GM21786 (cell line): ENCODE measurements at regions not wholly inside any gene's neighbourhood (a gene's known extent, or its start where the extent isn't known, plus 50 kb on each side); places are given as distances from the start of the nearest gene placed in this dataset.
"Not testable (repeated sequence)": the region's sequence is repeated elsewhere in the genome, so short reads cannot be mapped to it uniquely, and the experiment has no call there.

Source experiments
- ATAC-seq: cut with Tn5 transposase; IDR thresholded peaks from one replicate; pipeline ENCODE4 v1.9.1; 2021; ENCODE audit not compliant: unreplicated experiment

- no peak for ATAC-seq
Observed at GRCh38 chr3:106431721-106432120, 562.9 kb upstream of the CBLB start.

GRCh38 chr3:106435899-106436453 is 567.2 kb upstream of the CBLB start:
- ATAC-seq, result no peak

- ATAC-seq, result no peak
Observed at GRCh38 chr3:106438887-106439286, 570.1 kb upstream of the CBLB start.

- ATAC-seq, result no peak
Observed at GRCh38 chr3:106440672-106441071, 571.9 kb upstream of the CBLB start.

- ATAC-seq, result no peak
Observed at GRCh38 chr3:106446271-106446670, 577.5 kb upstream of the CBLB start.

- no peak for ATAC-seq
Observed at GRCh38 chr3:106447723-106448301, 579.0 kb upstream of the CBLB start.

GRCh38 chr3:106448372-106448966 is 579.7 kb upstream of the CBLB start:
- not testable (repeated sequence) for ATAC-seq

GRCh38 chr3:106452096-106452495 is 583.3 kb upstream of the CBLB start:
- ATAC-seq, result no peak

- ATAC-seq, result no peak
Observed at GRCh38 chr3:106454497-106454896, 585.7 kb upstream of the CBLB start.

GRCh38 chr3:106457281-106458180 is 588.7 kb upstream of the CBLB start:
- ATAC-seq, result peak; percentile 100

- no peak for ATAC-seq
Observed at GRCh38 chr3:106458952-106459351, 590.1 kb upstream of the CBLB start.

GRCh38 chr3:106466881-106467280 is 598.1 kb upstream of the CBLB start:
- ATAC-seq, result no peak

- no peak for ATAC-seq
Observed at GRCh38 chr3:106473576-106474475, 605.0 kb upstream of the CBLB start.

GRCh38 chr3:106482451-106482850 is 613.6 kb upstream of the CBLB start:
- no peak for ATAC-seq

- ATAC-seq, result no peak
Observed at GRCh38 chr3:106485217-106485616, 616.4 kb upstream of the CBLB start.

- no peak for ATAC-seq
Observed at GRCh38 chr3:106485802-106486201, 617.0 kb upstream of the CBLB start.

- ATAC-seq, result not testable (repeated sequence)
Observed at GRCh38 chr3:106486945-106487639, 618.3 kb upstream of the CBLB start.

- ATAC-seq, result no peak
Observed at GRCh38 chr3:106488331-106488730, 619.5 kb upstream of the CBLB start.

GRCh38 chr3:106491796-106492195 is 623.0 kb upstream of the CBLB start:
- ATAC-seq, result no peak

GRCh38 chr3:106508331-106508893 is 639.6 kb upstream of the CBLB start:
- ATAC-seq, result no peak
